ENCODE measurements at regions not wholly inside any gene's neighbourhood (a gene's known extent, or its start where the extent isn't known, plus 50 kb on each side); places are given as distances from the start of the nearest gene placed in this dataset.

GRCh38 chr14:41972531-41972930, 365.9 kb downstream of the LRFN5 start:
- TF ChIP-seq, protein P1, sequence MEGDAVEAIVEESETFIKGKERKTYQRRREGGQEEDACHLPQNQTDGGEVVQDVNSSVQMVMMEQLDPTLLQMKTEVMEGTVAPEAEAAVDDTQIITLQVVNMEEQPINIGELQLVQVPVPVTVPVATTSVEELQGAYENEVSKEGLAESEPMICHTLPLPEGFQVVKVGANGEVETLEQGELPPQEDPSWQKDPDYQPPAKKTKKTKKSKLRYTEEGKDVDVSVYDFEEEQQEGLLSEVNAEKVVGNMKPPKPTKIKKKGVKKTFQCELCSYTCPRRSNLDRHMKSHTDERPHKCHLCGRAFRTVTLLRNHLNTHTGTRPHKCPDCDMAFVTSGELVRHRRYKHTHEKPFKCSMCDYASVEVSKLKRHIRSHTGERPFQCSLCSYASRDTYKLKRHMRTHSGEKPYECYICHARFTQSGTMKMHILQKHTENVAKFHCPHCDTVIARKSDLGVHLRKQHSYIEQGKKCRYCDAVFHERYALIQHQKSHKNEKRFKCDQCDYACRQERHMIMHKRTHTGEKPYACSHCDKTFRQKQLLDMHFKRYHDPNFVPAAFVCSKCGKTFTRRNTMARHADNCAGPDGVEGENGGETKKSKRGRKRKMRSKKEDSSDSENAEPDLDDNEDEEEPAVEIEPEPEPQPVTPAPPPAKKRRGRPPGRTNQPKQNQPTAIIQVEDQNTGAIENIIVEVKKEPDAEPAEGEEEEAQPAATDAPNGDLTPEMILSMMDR (conservative IDR thresholded peaks at IDR 0.05; ENCODE audit: low read depth in 2 of 2): no peak
- TF ChIP-seq POLR2AphosphoS5 (IDR thresholded peaks at IDR 0.05; ENCODE audit: low read depth) (no peak), EZH2 (IDR thresholded peaks at IDR 0.05; ENCODE audit: low read depth, unreplicated experiment) (no peak), CREB1 (CRISPR knock-in tag; IDR thresholded peaks at IDR 0.05; ENCODE audit: low read depth) (no peak), ETS1 (IDR thresholded peaks at IDR 0.05) (no peak), REST (IDR thresholded peaks at IDR 0.05; ENCODE audit: unreplicated experiment) (no peak), JUNB (IDR thresholded peaks at IDR 0.05; ENCODE audit: unreplicated experiment) (no peak), EZH2phosphoT487 (IDR thresholded peaks at IDR 0.05; ENCODE audit: unreplicated experiment) (no peak), ZNF331 (CRISPR knock-in tag; IDR thresholded peaks at IDR 0.05; ENCODE audit: low read depth) (no peak), STAT1 (IDR thresholded peaks at IDR 0.05; ENCODE audit: unreplicated experiment) (no peak), NANOG (IDR thresholded peaks at IDR 0.05; ENCODE audit: borderline replicate concordance) (no peak)

All from GM23338 (cell line).